ENCODE measurements at regions not wholly inside any gene's neighbourhood (a gene's known extent, or its start where the extent isn't known, plus 50 kb on each side); places are given as distances from the start of the nearest gene placed in this dataset.

GRCh38 chr18:76771192-76771799, 51.1 kb upstream of the ZNF236 start:
- FAIRE-seq = no peak
- no peak for DNase-seq (ENCODE audit: extremely low spot score, insufficient read length, low read depth)

- FAIRE-seq (no peak), DNase-seq (ENCODE audit: extremely low spot score, insufficient read length, low read depth) (no peak)
These were observed 54.4 kb upstream of the ZNF236 start for GRCh38 chr18:76767954-76768353.

- DNase-seq (ENCODE audit: extremely low spot score, insufficient read length, low read depth) (no peak), FAIRE-seq (no peak)
These were observed 55.9 kb upstream of the ZNF236 start for GRCh38 chr18:76766429-76766828.

- FAIRE-seq (no peak), DNase-seq (ENCODE audit: extremely low spot score, insufficient read length, low read depth) (no peak)
These were observed 56.7 kb upstream of the ZNF236 start for GRCh38 chr18:76765649-76766048.

GRCh38 chr18:76764291-76764901, 58.0 kb upstream of the ZNF236 start:
- DNase-seq (ENCODE audit: extremely low spot score, insufficient read length, low read depth) (no peak), FAIRE-seq (no peak)

GRCh38 chr18:76759056-76759455, 63.3 kb upstream of the ZNF236 start:
- no peak for FAIRE-seq
- DNase-seq (ENCODE audit: extremely low spot score, insufficient read length, low read depth) = no peak

- FAIRE-seq (no peak), DNase-seq (ENCODE audit: extremely low spot score, insufficient read length, low read depth) (no peak)
These were observed 64.4 kb upstream of the ZNF236 start for GRCh38 chr18:76757925-76758324.

- FAIRE-seq (no peak), DNase-seq (ENCODE audit: extremely low spot score, insufficient read length, low read depth) (no peak)
These were observed 65.0 kb upstream of the ZNF236 start for GRCh38 chr18:76757335-76757734.

- DNase-seq (ENCODE audit: extremely low spot score, insufficient read length, low read depth) (no peak), FAIRE-seq (no peak)
These were observed 65.7 kb upstream of the ZNF236 start for GRCh38 chr18:76756531-76757253.

GRCh38 chr18:76754351-76754750, 68.0 kb upstream of the ZNF236 start:
- no peak for FAIRE-seq
- no peak for DNase-seq (ENCODE audit: extremely low spot score, insufficient read length, low read depth)

GRCh38 chr18:76752400-76752799, 70.0 kb upstream of the ZNF236 start:
- DNase-seq (ENCODE audit: extremely low spot score, insufficient read length, low read depth) (no peak), FAIRE-seq (no peak)

- FAIRE-seq = no peak
These were observed 71.2 kb upstream of the ZNF236 start for GRCh38 chr18:76750917-76751890.

GRCh38 chr18:76750269-76750668, 72.1 kb upstream of the ZNF236 start:
- FAIRE-seq (no peak), DNase-seq (ENCODE audit: extremely low spot score, insufficient read length, low read depth) (no peak)

More at GRCh38 chr18:76750917-76751890, 71.2 kb upstream of the ZNF236 start:
- no peak for DNase-seq (ENCODE audit: extremely low spot score, insufficient read length, low read depth)

- FAIRE-seq (no peak), DNase-seq (ENCODE audit: extremely low spot score, insufficient read length, low read depth) (no peak)
These were observed 74.7 kb upstream of the ZNF236 start for GRCh38 chr18:76747676-76748075.

GRCh38 chr18:76741346-76741745, 81.0 kb upstream of the ZNF236 start:
- no peak for FAIRE-seq
- DNase-seq (ENCODE audit: extremely low spot score, insufficient read length, low read depth) = no peak

GRCh38 chr18:76736309-76736708, 86.0 kb upstream of the ZNF236 start:
- no peak for FAIRE-seq
- DNase-seq (ENCODE audit: extremely low spot score, insufficient read length, low read depth) = no peak

- FAIRE-seq = no peak
- DNase-seq (ENCODE audit: extremely low spot score, insufficient read length, low read depth) = no peak
These were observed 91.5 kb upstream of the ZNF236 start for GRCh38 chr18:76730901-76731300.

GRCh38 chr18:76727589-76727988, 94.8 kb upstream of the ZNF236 start:
- FAIRE-seq (no peak), DNase-seq (ENCODE audit: extremely low spot score, insufficient read length, low read depth) (no peak)

- peak; percentile 58 for FAIRE-seq
- no peak for DNase-seq (ENCODE audit: extremely low spot score, insufficient read length, low read depth)
These were observed 96.9 kb upstream of the ZNF236 start for GRCh38 chr18:76725445-76725844.

Data from GM18507 (cell line).